Hematopoietic multipotent progenitor cell treated with erythropoietin and hydrocortisone succinate and interleukin-3 and kit ligand, for 17 days (in vitro differentiated cells): ENCODE measurements at regions not wholly inside any gene's neighbourhood (a gene's known extent, or its start where the extent isn't known, plus 50 kb on each side); places are given as distances from the start of the nearest gene placed in this dataset.
"Not testable (repeated sequence)": the region's sequence is repeated elsewhere in the genome, so short reads cannot be mapped to it uniquely, and the experiment has no call there.

ENCODE experiments used
- DNase-seq: peaks from one replicate; pipeline ENCODE4 v3.0.0-alpha.2; 2015; ENCODE audit warnings: low spot score

DNA sequence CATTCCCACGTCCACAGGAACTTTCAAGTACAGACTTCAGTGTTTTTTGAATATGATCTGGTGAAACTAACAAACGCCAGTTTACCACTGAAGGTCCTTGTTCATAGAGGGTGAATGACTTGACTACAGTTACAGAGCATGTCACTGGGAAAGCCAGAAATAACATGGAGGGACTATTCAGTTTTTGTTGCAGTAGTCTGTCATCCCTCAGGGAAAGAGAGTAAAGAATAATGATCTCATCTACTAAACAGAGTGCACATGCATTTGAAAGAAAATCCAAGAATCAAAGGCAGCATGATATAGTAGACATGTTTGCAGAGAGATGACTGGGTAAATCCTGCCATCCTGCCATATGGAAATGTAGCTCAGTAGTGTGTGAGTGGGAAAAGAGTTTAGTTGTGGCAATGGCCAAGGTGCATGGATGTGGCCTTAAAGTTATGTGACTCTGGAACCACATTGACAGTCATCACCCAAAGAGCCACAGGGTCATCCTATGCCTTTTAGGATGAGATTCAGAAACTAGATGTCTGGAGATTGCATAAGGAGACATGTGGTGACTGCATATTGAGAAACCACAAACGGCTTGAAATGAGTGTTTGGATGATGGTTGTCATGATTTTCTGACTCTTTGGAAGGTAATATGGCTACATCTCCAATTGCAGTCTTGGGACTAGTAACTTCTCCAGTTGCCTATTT is 125.3 kb upstream of the ZEB2 start:
- DNase-seq: no peak

DNA sequence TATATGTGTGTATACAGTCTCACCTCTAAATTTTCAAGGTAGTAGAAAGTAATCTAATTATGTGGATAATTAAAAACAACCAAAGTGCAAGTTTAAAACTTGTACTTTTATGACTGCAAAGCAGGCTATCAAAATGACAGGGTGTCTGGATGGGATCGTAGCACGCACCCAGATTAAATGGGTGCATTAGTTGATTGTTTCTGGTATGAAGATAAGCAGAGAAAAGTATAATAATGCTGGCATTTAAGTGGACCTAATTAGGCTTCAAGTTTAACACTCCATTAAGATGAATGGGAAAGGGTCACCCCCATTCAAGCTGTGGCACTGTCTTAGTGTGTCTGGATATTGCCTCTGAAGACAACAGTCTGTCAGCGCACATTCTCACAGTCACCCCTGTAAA is 124.6 kb upstream of the ZEB2 start:
- DNase-seq: no peak

DNA sequence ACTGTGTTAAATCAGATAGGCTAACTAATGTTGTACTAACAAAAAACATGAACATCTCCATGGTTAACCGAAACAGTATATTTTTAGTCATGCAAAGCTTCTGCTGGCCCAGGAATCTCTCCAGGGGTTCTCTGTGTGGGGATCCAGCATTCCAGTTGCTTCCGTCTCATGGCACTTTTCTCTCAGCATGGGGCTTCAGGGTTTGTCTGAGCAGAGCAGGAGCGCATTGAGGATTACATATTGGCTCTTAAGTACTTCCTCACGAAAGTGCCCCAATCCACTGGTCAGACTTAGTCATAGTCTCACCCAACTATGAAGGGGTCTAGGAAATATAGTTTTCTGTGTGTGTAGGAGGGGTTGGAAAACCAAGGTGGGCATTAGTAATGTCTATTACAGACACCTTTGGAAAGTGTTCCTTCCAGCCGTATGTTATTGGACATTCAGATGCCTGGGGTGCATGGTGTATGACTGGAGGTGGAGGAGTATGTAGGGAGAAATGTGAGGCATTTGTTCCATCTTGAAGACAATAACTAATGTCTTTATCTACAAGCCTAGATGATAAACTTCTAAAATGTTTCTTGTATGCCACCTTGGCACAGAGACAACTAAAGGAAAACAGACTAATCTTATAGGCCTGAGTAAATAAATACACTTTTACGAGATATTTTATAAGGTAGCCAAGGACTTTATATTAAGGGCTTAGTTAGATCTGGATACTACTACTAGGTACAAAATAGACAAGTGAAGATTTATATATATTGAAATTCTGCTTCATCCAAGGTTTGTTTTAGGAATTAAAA is 123.8 kb upstream of the ZEB2 start:
- DNase-seq: no peak

GRCh38 chr2:144642856-144643255 is 122.9 kb upstream of the ZEB2 start:
- DNase-seq: no peak

- DNase-seq: no peak
Measured at GRCh38 chr2:144642131-144642530, 122.2 kb upstream of the ZEB2 start.

- DNase-seq: not testable (repeated sequence)
Measured at GRCh38 chr2:144638250-144638649, 118.3 kb upstream of the ZEB2 start.

- DNase-seq: not testable (repeated sequence)
Measured at GRCh38 chr2:144636860-144637259, 116.9 kb upstream of the ZEB2 start.

GRCh38 chr2:144632809-144633208 is 112.9 kb upstream of the ZEB2 start:
- no peak for DNase-seq

DNA sequence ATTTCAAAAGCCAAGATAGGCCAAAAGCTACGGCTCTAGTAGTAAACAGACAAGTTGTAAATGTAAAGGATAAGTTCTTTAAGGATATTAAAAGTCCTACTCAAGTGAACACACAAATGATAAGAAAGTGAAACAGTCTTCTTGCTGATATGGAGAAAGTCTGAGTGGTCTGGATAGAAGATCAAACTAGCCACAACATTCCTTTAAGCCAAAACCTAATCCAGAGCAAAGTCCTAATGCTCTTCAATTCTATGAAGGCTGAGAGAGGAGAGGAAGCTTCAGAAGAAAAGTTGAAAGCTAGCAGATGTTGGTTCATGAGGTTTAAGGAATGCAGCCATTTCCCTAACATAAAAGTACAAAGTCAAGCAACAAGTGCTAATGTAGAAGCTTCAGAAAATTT is 111.7 kb upstream of the ZEB2 start:
- DNase-seq: no peak

DNA sequence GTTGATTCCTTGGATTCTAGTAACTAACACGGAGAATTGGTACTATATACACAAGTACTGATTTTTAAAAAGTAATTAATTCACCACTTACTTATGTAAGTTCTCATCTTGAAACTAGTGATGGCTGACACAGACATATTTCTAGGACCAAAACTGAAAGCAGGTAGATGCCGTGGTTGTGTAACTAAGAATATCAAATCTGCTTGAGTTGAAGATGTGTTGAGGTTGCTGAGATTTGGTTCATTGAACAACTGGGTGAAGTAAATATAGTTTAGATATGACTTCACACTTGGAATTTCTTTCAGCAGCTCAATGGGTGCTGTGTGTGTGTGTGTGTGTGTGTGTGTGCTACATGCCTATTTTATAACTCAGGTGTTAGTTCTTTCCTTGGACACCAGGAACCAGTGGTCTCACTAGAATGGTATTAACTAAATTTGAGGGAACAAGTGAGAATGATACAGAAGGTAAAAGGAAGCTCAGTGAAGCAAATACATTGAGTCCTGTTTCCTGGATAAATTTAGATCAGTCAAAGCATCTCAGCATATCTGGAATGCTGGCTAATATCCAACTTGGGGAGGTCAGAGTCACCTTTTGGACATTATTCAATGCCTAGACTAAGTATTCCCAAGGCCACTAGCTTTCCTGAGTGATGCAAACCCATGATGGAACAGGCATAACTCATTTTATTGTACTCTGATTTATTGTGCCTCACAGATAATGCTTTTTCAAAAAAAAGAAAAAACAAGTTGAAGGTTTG is 110.7 kb upstream of the ZEB2 start:
- DNase-seq: no peak

GRCh38 chr2:144629935-144630334 is 110.0 kb upstream of the ZEB2 start:
- no peak for DNase-seq

- no peak for DNase-seq
Measured at GRCh38 chr2:144628566-144628965, 108.6 kb upstream of the ZEB2 start.

GRCh38 chr2:144625626-144626025 is 105.7 kb upstream of the ZEB2 start:
- DNase-seq: no peak

DNA sequence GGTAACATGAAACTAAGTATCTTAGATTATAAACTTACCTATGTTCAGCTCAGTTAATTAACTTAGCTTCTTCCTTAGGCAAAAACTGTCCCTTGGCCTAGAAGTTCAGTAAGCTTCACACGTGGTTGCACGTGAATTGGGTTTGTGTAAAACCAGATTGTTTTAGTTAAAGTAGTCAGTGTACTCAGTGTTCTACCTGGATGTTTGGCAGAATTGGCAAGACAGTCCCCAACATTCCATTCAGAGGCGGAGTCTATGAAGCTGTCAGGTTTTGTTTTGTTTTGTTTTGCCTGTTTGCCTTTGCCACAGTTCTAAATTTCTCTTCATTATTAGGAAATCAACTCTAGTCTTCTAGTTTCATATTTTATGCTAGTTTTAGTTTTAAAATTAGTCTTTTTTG is 105.3 kb upstream of the ZEB2 start:
- no peak for DNase-seq

DNA sequence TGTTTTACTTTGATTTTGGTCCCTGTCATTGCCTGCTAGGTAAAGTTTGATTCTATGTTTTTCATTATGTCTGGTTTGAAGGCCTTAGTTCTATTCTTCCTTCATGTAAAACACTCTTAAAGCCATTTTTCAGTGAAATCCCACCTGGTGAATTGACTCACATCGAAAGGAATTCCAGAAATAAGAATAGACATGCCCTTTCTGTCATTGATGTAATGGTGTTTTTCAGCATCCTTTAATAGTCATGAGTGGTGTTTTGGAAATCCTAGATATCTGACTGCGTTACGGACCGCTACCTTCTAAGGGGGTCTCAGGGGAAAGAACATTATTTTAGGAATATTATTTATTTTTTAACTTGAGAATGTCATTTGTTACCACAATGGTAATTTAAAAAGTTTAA is 104.5 kb upstream of the ZEB2 start:
- DNase-seq: no peak

DNA sequence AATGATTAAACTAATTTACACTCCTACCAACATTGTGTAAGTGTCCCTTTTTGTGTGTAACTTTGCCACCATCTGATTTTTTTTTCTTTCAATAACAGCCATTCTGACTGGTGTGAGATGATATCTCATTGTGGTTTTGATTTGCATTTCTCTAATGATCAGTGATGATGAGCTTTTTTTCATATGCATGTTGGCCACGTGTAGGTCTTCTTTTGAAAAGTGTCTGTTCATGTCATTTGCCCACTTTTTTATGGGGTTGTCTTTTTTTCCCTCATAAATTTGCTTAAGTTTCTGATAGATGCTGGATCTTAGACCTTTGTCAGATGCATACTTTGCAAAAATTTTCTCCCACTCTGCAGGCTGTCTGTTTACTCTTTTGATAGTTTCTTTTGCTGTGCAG is 102.5 kb upstream of the ZEB2 start:
- DNase-seq: not testable (repeated sequence)

- no peak for DNase-seq
Measured at GRCh38 chr2:144621266-144621665, 101.3 kb upstream of the ZEB2 start.

GRCh38 chr2:144619760-144620159 is 99.8 kb upstream of the ZEB2 start:
- no peak for DNase-seq

DNA sequence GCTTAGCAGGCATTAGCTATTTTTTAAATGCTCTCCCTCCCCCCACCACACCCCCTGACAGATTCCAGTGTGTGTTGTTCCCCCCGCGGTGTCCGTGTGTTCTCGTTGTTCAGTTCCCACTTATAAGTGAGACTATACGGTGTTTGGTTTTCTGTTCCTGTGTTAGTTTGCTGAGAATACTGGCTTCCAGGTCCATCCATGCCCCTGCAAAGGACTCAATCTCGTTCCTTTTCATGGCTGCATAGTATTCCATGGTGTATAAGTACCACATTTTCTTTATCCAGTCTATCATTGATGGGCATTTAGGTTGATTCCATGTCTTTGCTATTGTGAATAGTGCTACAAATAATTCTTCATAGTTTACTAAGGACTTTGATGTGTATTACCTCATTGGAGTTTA is 97.3 kb upstream of the ZEB2 start:
- DNase-seq: not testable (repeated sequence)

DNA sequence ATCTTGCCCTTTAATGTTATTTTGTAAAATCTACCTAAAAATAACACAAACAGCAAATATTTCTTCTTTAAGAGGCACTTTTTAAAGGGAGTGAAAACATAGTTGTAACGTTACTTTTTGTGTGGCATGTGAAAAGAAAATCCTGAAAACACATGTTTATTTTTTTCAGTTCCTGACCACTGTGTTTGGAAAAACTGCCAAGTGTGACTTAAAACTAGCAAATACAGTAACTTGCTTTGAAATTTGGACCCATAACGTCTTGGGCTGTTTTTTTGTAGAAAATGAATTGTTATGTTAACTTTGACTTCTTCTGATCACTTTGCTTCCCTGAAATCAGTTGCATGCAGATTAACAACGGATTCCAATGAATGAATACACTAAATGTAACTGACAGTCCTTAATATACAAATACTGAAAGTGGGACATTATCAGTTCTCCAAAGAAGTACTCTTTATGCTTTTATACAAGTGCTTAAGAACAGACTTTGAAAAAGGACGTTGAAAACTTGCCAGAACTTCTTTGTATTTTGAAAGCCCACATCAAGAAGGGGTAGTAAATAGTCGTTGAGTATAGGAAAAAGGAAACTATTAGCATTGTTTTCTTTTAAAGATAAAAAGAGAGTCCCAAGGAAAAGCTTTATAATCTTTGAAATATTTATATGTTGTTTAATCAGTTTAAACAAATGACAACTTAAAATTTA is 96.1 kb upstream of the ZEB2 start:
- no peak for DNase-seq

- no peak for DNase-seq
Measured at GRCh38 chr2:144607891-144608521, 88.1 kb upstream of the ZEB2 start.

- DNase-seq: no peak
Measured at GRCh38 chr2:144607099-144607498, 87.2 kb upstream of the ZEB2 start.
